ENCODE measurements at regions not wholly inside any gene's neighbourhood (a gene's known extent, or its start where the extent isn't known, plus 50 kb on each side); places are given as distances from the start of the nearest gene placed in this dataset.

GRCh38 chr12:111221062-111222026 lies 147.6 kb downstream of the PHETA1 start:
- H3K79me2 ChIP-seq (ENCODE audit: control insufficient read depth, insufficient read depth, low read length): no peaks in the 10 kb centered on the region
- FAIRE-seq (no peak), ATAC-seq (no peak), DNase-seq (ENCODE audit: low read depth, low spot score) (no peak)
- H3K27ac ChIP-seq (ENCODE audit: control insufficient read depth, insufficient read depth): no peak overlapping the region
- H3K4me2 ChIP-seq (ENCODE audit: control insufficient read depth, insufficient read depth): no peak overlapping the region
- in situ Hi-C loops (cut with MboI): no loop called here
- H3K4me1 ChIP-seq (ENCODE audit: control insufficient read depth, insufficient read depth, low read length): no peaks in the 10 kb centered on the region
- SMC1A ChIA-PET (ENCODE audit: uncharacterized antibody, unreplicated experiment): interaction anchor here (0.6 kb wide), 1 partner anchor 11 kb away, joined by 3 read pairs; no protein-coding TSS in a partner anchor
- H3K36me3 ChIP-seq (ENCODE audit: control insufficient read depth in 2 of 2, insufficient read depth in 2 of 2, low read length in 1 of 2): no peaks in the 10 kb centered on the region
- no peaks in the 10 kb centered on the region for H3K9me3 ChIP-seq (replicated peaks; ENCODE audit: control insufficient read depth, insufficient read depth, low read length)
- 61% methylated on average over 14 of the region's 14 CpGs for WGBS (ENCODE audit: insufficient coverage, insufficient replicate concordance, low lambda C conversion rate, missing lambda C conversion rate)
- CTCF ChIA-PET: no interaction called here
- RAD21 ChIA-PET (ENCODE audit: unreplicated experiment): no interaction called here
- H2AFZ ChIP-seq (ENCODE audit: control insufficient read depth, low read depth, low read length): no peak overlapping the region
- no peak overlapping the region for H3K4me3 ChIP-seq
- no TSS peak for BruUV-seq (replicated peaks)
- H3K27me3 ChIP-seq (replicated peaks in 1 of 2; ENCODE audit: control insufficient read depth in 2 of 2, insufficient read depth in 2 of 2, low read length in 1 of 2): peaks cover 3% of the 10 kb centered on the region in 2 experiments; a peak in 3 of 4 replicates
- no peak overlapping the region for H3K9ac ChIP-seq (ENCODE audit: control insufficient read depth, insufficient read depth, low read length)
- intact Hi-C loops (cut with micrococcal nuclease; ENCODE audit: unreplicated experiment): no loop called here
- POLR2A ChIA-PET: interaction anchor here (0.6 kb wide), 1 partner anchor 776 kb away, joined by 11 read pairs; no protein-coding TSS in a partner anchor
- H4K20me1 ChIP-seq (ENCODE audit: control insufficient read depth, insufficient read depth): no peaks in the 10 kb centered on the region
- TF ChIP-seq IRF5 (IDR thresholded peaks at IDR 0.05; ENCODE audit: borderline replicate concordance): no peak
- TF ChIP-seq IRF4 (IDR thresholded peaks at IDR 0.05; ENCODE audit: low read depth, low read length): no peak
- TF ChIP-seq SRF (IDR thresholded peaks at IDR 0.05; ENCODE audit: low read depth in 2 of 2, low read length in 2 of 2): no peak
- no peak for TF ChIP-seq E2F4 (IDR thresholded peaks at IDR 0.05; ENCODE audit: low read depth, low read length)
- TF ChIP-seq CTCF (IDR thresholded peaks at IDR 0.05 in 2 of 3, conservative IDR thresholded peaks at IDR 0.05 in 1 of 3; ENCODE audit: control insufficient read depth in 2 of 3, extremely low read depth in 1 of 3, insufficient read depth in 1 of 3, low read depth in 3 of 3, low read length in 3 of 3): no peak
- TF ChIP-seq WRNIP1 (IDR thresholded peaks at IDR 0.05; ENCODE audit: borderline replicate concordance, low read depth, low read length): no peak
- TF ChIP-seq BCLAF1 (IDR thresholded peaks at IDR 0.05): no peak
- no peak for TF ChIP-seq MTA2 (IDR thresholded peaks at IDR 0.05; ENCODE audit: low read depth)
- no peak for TF ChIP-seq CEBPB (IDR thresholded peaks at IDR 0.05; ENCODE audit: borderline replicate concordance in 1 of 2, low read depth in 2 of 2, low read length in 2 of 2)
- TF ChIP-seq SKIL (IDR thresholded peaks at IDR 0.05; ENCODE audit: low read depth, poor library complexity, severe bottlenecking): no peak
- TF ChIP-seq EGR1 (IDR thresholded peaks at IDR 0.05; ENCODE audit: borderline replicate concordance in 1 of 2, low read depth in 2 of 2, low read length in 2 of 2): no peak
- TF ChIP-seq NFYB (IDR thresholded peaks at IDR 0.05; ENCODE audit: insufficient read depth, low read depth, low read length): no peak
